Transverse colon (tissue), 4 donors: ENCODE measurements at regions not wholly inside any gene's neighbourhood (a gene's known extent, or its start where the extent isn't known, plus 50 kb on each side); places are given as distances from the start of the nearest gene placed in this dataset.

Experiments used
- CTCF ChIP-seq, 5 experiments: fragments of 200-600 bp in 3 of 5; fragments of 450-650 bp in 2 of 5; sonication (generic) in 3 of 5; IDR thresholded peaks; 1 replicate in 2 of 5; 2 replicates in 3 of 5; pipeline ENCODE4 v1.5.1; 2016 to 2017; ENCODE audit warnings: antibody characterized with exemption in 5 of 5, inconsistent platforms in 3 of 5, mild to moderate bottlenecking in 2 of 5, moderate library complexity in 1 of 5
- POLR2AphosphoS5 ChIP-seq, 3 donors: sonication (generic); formaldehyde crosslinking; IDR thresholded peaks; one replicate each; pipeline ENCODE4 v1.6.1; 2016; ENCODE audit warnings: antibody characterized with exemption in 3 of 3

GRCh38 chr9:119027901-119028699 is 341.1 kb downstream of the BRINP1 start:
- peak in 1 of 5 experiments; percentile 10 for TF ChIP-seq CTCF (IDR thresholded peaks at IDR 0.05)
- TF ChIP-seq POLR2AphosphoS5 (IDR thresholded peaks at IDR 0.05), result no peak
